K562 (cell line): ENCODE measurements at regions not wholly inside any gene's neighbourhood (a gene's known extent, or its start where the extent isn't known, plus 50 kb on each side); places are given as distances from the start of the nearest gene placed in this dataset.

ENCODE experiments used
- CBX1 ChIP-seq: sonication (generic); IDR thresholded peaks from 2 replicates; pipeline ENCODE4 v1.6.1; 2016; ENCODE audit warnings: antibody characterized with exemption, low read depth, mild to moderate bottlenecking
- CTCF ChIP-seq, 3 experiments: IDR thresholded peaks in 2 of 3; conservative IDR thresholded peaks in 1 of 3; 2 replicates each; pipeline ENCODE4 v1.5.1; 2011 to 2012; ENCODE audit warnings: low read length in 3 of 3, mild to moderate bottlenecking in 3 of 3, control low read depth in 2 of 3, improper control_type of control experiment in 1 of 3, inconsistent platforms in 1 of 3, low read depth in 1 of 3, mixed read lengths in 1 of 3, moderate library complexity in 1 of 3; ENCODE audit not compliant: insufficient read depth in 2 of 3
- E4F1 ChIP-seq: fragments of 250-450 bp; sonication (Bioruptor Pico); IDR thresholded peaks from 2 replicates; pipeline ENCODE4 v1.5.0; 2021; ENCODE audit warnings: mild to moderate bottlenecking, borderline replicate concordance
- ELK1 ChIP-seq: sonication (generic); formaldehyde crosslinking; IDR thresholded peaks from 2 replicates; pipeline ENCODE4 v1.8.1; 2022; ENCODE audit warnings: missing genetic modification reagents
- FOXJ3 ChIP-seq: sonication (generic); formaldehyde crosslinking; IDR thresholded peaks from 2 replicates; pipeline ENCODE4 v1.4.0; 2020; ENCODE audit warnings: mild to moderate bottlenecking, missing genetic modification reagents
- KAT7 ChIP-seq: sonication (generic); formaldehyde crosslinking; IDR thresholded peaks from 2 replicates; pipeline ENCODE4 v1.8.0; 2022; ENCODE audit warnings: missing genetic modification reagents, mild to moderate bottlenecking, borderline replicate concordance
- SMARCE1 ChIP-seq: fragments of 450-650 bp; IDR thresholded peaks from 2 replicates; pipeline ENCODE4 v1.7.1; 2016; ENCODE audit warnings: mild to moderate bottlenecking
- WHSC1 ChIP-seq: IDR thresholded peaks from one replicate; pipeline ENCODE4 v1.6.1; 2012; ENCODE audit warnings: low read length, control low read depth, inconsistent platforms
- ZEB2 ChIP-seq: fragments of 450-650 bp; IDR thresholded peaks from 2 replicates; pipeline ENCODE4 v1.6.1; 2016
- ZFP30 ChIP-seq: fragments of 250-450 bp; sonication (Bioruptor Pico); IDR thresholded peaks from 2 replicates; pipeline ENCODE4 v1.8.0; 2022; ENCODE audit warnings: moderate library complexity, mild to moderate bottlenecking, inconsistent platforms, borderline replicate concordance
- ZKSCAN8 ChIP-seq: fragments of 200-800 bp; sonication (Bioruptor generic); IDR thresholded peaks from 2 replicates; pipeline ENCODE4 v1.6.1; 2016; ENCODE audit warnings: missing genetic modification characterization, missing compliant biosample characterization
- TF ChIP-seq, protein P1 (sequence below): conservative IDR thresholded peaks from 2 replicates; pipeline ENCODE4 v1.6.1; 2011; ENCODE audit warnings: low read depth, mild to moderate bottlenecking, low read length; ENCODE audit not compliant: control insufficient read depth

DNA sequence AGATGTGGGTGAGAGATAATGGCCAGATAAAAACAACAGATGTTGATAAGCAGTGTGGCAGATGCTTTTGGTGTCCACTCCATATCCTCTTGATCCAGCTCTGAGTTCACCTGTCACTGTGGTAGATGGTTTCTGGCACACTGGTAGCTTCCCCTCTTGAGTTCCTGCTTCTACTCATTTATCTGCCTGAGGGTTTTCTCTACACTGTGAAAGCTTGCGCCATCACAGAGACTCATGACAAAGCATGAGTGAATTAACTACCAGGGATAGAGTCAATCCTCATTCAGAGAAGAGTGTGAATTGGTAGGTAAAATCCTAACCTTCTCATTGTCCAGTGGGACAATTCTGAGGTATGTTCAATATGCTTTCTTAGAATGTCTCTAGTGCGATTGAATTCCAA, 50.0 kb upstream of the ARHGEF26 start:
- TF ChIP-seq ZKSCAN8 (CRISPR knock-in tag): no peak
- no peak for TF ChIP-seq WHSC1
- TF ChIP-seq, protein P1, sequence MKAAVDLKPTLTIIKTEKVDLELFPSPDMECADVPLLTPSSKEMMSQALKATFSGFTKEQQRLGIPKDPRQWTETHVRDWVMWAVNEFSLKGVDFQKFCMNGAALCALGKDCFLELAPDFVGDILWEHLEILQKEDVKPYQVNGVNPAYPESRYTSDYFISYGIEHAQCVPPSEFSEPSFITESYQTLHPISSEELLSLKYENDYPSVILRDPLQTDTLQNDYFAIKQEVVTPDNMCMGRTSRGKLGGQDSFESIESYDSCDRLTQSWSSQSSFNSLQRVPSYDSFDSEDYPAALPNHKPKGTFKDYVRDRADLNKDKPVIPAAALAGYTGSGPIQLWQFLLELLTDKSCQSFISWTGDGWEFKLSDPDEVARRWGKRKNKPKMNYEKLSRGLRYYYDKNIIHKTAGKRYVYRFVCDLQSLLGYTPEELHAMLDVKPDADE: no peak
- no peak for TF ChIP-seq CTCF (IDR thresholded peaks at IDR 0.05 in 2 of 3, conservative IDR thresholded peaks at IDR 0.05 in 1 of 3; ENCODE audit: insufficient read depth in 2 of 3, low read depth in 1 of 3, low read length in 3 of 3)
- TF ChIP-seq E4F1 (CRISPR knock-in tag): no peak
- no peak for TF ChIP-seq ELK1 (CRISPR knock-in tag)
- no peak for TF ChIP-seq ZEB2
- no peak for TF ChIP-seq SMARCE1
- no peak for TF ChIP-seq CBX1
- TF ChIP-seq KAT7 (CRISPR knock-in tag): no peak
- no peak for TF ChIP-seq ZFP30
- no peak for TF ChIP-seq FOXJ3 (CRISPR knock-in tag)
